ENCODE measurements at regions not wholly inside any gene's neighbourhood (a gene's known extent, or its start where the extent isn't known, plus 50 kb on each side); places are given as distances from the start of the nearest gene placed in this dataset.

- no peaks in the 10 kb centered on the region for H3K9me3 ChIP-seq
- WGBS, 2 donors (ENCODE audit: low coverage in 1 of 2), result 88 to 91% methylated on average over 3 to 8 of the region's 8 CpGs
- H3K4me1 ChIP-seq, result no peaks in the 10 kb centered on the region
- H3K36me3 ChIP-seq, result no peaks in the 10 kb centered on the region
- no peak for DNase-seq
- peaks cover 7% of the 10 kb centered on the region for H3K27me3 ChIP-seq
- H3K4me3 ChIP-seq, result no peak overlapping the region
- in situ Hi-C loops (cut with MboI; ENCODE audit: low pct_ligation_motif_present in 1 of 4, low pct_unique_long_range_greater_than_20kb in 1 of 4, low sequenced_read_pairs in 3 of 4), result no loop called here
- TF ChIP-seq EP300 (IDR thresholded peaks at IDR 0.05; ENCODE audit: low read depth) (no peak), POLR2AphosphoS5 (IDR thresholded peaks at IDR 0.05) (no peak), POLR2A (IDR thresholded peaks at IDR 0.05) (no peak), CTCF (IDR thresholded peaks at IDR 0.05) (no peak)
- intact Hi-C loops (cut with DNase I; ENCODE audit: low total_unique reads), result no loop called here
- H3K27ac ChIP-seq, result no peak overlapping the region
These were observed 79.4 kb downstream of the KLF15 start for GRCh38 chr3:126277629-126278378.

GRCh38 chr3:126275620-126275904 lies 81.6 kb downstream of the KLF15 start:
- Histone ChIP-seq H3K4me3 (no peak overlapping the region), H3K4me1 (peaks cover 0 to 4% (median 1%) of the 10 kb centered on the region in 4 donors), H3K36me3 (no peaks in the 10 kb centered on the region), H3K9me3 (no peaks in the 10 kb centered on the region), H3K27ac (peak overlapping the region in 2 of 4 donors; percentile 8 to 25), H3K27me3 (no peaks in the 10 kb centered on the region)
- DNase-seq, result no peak
- in situ Hi-C loops (cut with MboI; ENCODE audit: low pct_ligation_motif_present in 1 of 4, low pct_unique_long_range_greater_than_20kb in 1 of 4, low sequenced_read_pairs in 3 of 4) (no loop called here), intact Hi-C loops (cut with DNase I; ENCODE audit: low total_unique reads) (no loop called here)
- TF ChIP-seq POLR2AphosphoS5 (IDR thresholded peaks at IDR 0.05), result no peak
- 82% methylated on average over 2 of the region's 2 CpGs; no CpG with 5 or more reads in 1 of the 2 donors for WGBS, 2 donors (ENCODE audit: low coverage in 1 of 2)

- Histone ChIP-seq H3K36me3 (no peaks in the 10 kb centered on the region), H3K4me3 (no peak overlapping the region), H3K9me3 (no peaks in the 10 kb centered on the region), H3K27me3 (no peaks in the 10 kb centered on the region), H3K27ac (peak overlapping the region in 2 of 4 donors; percentile 8 to 25), H3K4me1 (peaks cover 3 to 10% (median 5%) of the 10 kb centered on the region in 4 donors)
- WGBS, 2 donors (ENCODE audit: low coverage in 1 of 2), result 77 to 81% methylated on average over 3 to 10 of the region's 10 CpGs
- DNase-seq, result no peak
- in situ Hi-C loops (cut with MboI; ENCODE audit: low pct_ligation_motif_present in 1 of 4, low pct_unique_long_range_greater_than_20kb in 1 of 4, low sequenced_read_pairs in 3 of 4), result no loop called here
- intact Hi-C loops (cut with DNase I; ENCODE audit: low total_unique reads), result no loop called here
- no peak for TF ChIP-seq POLR2A (IDR thresholded peaks at IDR 0.05)
- TF ChIP-seq CTCF (IDR thresholded peaks at IDR 0.05), result no peak
- no peak for TF ChIP-seq EP300 (IDR thresholded peaks at IDR 0.05; ENCODE audit: low read depth)
- TF ChIP-seq POLR2AphosphoS5 (IDR thresholded peaks at IDR 0.05), result no peak
These were observed 82.2 kb downstream of the KLF15 start for GRCh38 chr3:126274735-126275619.

GRCh38 chr3:126270145-126270811 lies 86.9 kb downstream of the KLF15 start:
- Histone ChIP-seq H3K27me3 (peaks cover 25% of the 10 kb centered on the region), H3K36me3 (no peaks in the 10 kb centered on the region), H3K4me3 (no peak overlapping the region), H3K27ac (peak overlapping the region; percentile 31 to 75 (median 50)), H3K9me3 (no peaks in the 10 kb centered on the region), H3K4me1 (peaks cover 6 to 32% (median 12%) of the 10 kb centered on the region in 4 donors)
- 40 to 50% methylated on average over 4 to 9 of the region's 9 CpGs for WGBS, 2 donors (ENCODE audit: low coverage in 1 of 2)
- peak; percentile 43 for DNase-seq
- intact Hi-C loops (cut with DNase I; ENCODE audit: low total_unique reads), result no loop called here
- TF ChIP-seq CTCF (IDR thresholded peaks at IDR 0.05), result no peak
- peak in 2 of 3 donors; percentile 25 to 43 for TF ChIP-seq POLR2AphosphoS5 (IDR thresholded peaks at IDR 0.05)
- in situ Hi-C loops (cut with MboI; ENCODE audit: low pct_ligation_motif_present in 1 of 4, low pct_unique_long_range_greater_than_20kb in 1 of 4, low sequenced_read_pairs in 3 of 4), result no loop called here
